HG03457 (cell line): ENCODE measurements at regions not wholly inside any gene's neighbourhood (a gene's known extent, or its start where the extent isn't known, plus 50 kb on each side); places are given as distances from the start of the nearest gene placed in this dataset.

Source experiments
- ATAC-seq: cut with Tn5 transposase; IDR thresholded peaks from one replicate; pipeline ENCODE4 v1.9.1; 2021; ENCODE audit warnings: moderate number of reproducible peaks; ENCODE audit not compliant: unreplicated experiment

GRCh38 chr17:77749321-77749751 lies 209.2 kb upstream of the TNRC6C start:
- ATAC-seq = no peak

- ATAC-seq = no peak
Observed at GRCh38 chr17:77749989-77750388, 208.5 kb upstream of the TNRC6C start.

GRCh38 chr17:77750427-77751043 lies 208.0 kb upstream of the TNRC6C start:
- no peak for ATAC-seq

GRCh38 chr17:77753246-77753645 lies 205.3 kb upstream of the TNRC6C start:
- no peak for ATAC-seq

- no peak for ATAC-seq
Observed at GRCh38 chr17:77753691-77754245, 204.7 kb upstream of the TNRC6C start.

GRCh38 chr17:77754956-77755355 lies 203.5 kb upstream of the TNRC6C start:
- no peak for ATAC-seq

- ATAC-seq = no peak
Observed at GRCh38 chr17:77755410-77755963, 203.0 kb upstream of the TNRC6C start.

- ATAC-seq = no peak
Observed at GRCh38 chr17:77756028-77756427, 202.5 kb upstream of the TNRC6C start.

GRCh38 chr17:77756846-77757560 lies 201.5 kb upstream of the TNRC6C start:
- no peak for ATAC-seq

- no peak for ATAC-seq
Observed at GRCh38 chr17:77757561-77757898, 201.0 kb upstream of the TNRC6C start.

GRCh38 chr17:77763023-77763422 lies 195.5 kb upstream of the TNRC6C start:
- ATAC-seq = no peak

- no peak for ATAC-seq
Observed at GRCh38 chr17:77763575-77763974, 194.9 kb upstream of the TNRC6C start.

- ATAC-seq = no peak
Observed at GRCh38 chr17:77765292-77765691, 193.2 kb upstream of the TNRC6C start.

GRCh38 chr17:77767148-77767547 lies 191.4 kb upstream of the TNRC6C start:
- no peak for ATAC-seq

GRCh38 chr17:77768248-77768852 lies 190.2 kb upstream of the TNRC6C start:
- ATAC-seq = no peak

GRCh38 chr17:77769215-77769614 lies 189.3 kb upstream of the TNRC6C start:
- no peak for ATAC-seq

GRCh38 chr17:77769762-77770161 lies 188.7 kb upstream of the TNRC6C start:
- ATAC-seq = no peak

GRCh38 chr17:77770331-77771105 lies 188.0 kb upstream of the TNRC6C start:
- no peak for ATAC-seq

- no peak for ATAC-seq
Observed at GRCh38 chr17:77771145-77771544, 187.4 kb upstream of the TNRC6C start.

- no peak for ATAC-seq
Observed at GRCh38 chr17:77771587-77771986, 186.9 kb upstream of the TNRC6C start.

- no peak for ATAC-seq
Observed at GRCh38 chr17:77771998-77772397, 186.5 kb upstream of the TNRC6C start.
